Stimulated activated CD4-positive, alpha-beta T cell treated with anti-CD3 and anti-CD28 coated beads, Interleukin-1b, Interleukin-23, amount 100 ng/mL, for 1 hour (primary cell): ENCODE measurements at regions not wholly inside any gene's neighbourhood (a gene's known extent, or its start where the extent isn't known, plus 50 kb on each side); places are given as distances from the start of the nearest gene placed in this dataset.

Source experiments
- DNase-seq, 2 donors: peaks; one replicate each; pipeline ENCODE4 v3.0.0-alpha.2; 2020; ENCODE audit warnings: low read depth in 2 of 2

DNA sequence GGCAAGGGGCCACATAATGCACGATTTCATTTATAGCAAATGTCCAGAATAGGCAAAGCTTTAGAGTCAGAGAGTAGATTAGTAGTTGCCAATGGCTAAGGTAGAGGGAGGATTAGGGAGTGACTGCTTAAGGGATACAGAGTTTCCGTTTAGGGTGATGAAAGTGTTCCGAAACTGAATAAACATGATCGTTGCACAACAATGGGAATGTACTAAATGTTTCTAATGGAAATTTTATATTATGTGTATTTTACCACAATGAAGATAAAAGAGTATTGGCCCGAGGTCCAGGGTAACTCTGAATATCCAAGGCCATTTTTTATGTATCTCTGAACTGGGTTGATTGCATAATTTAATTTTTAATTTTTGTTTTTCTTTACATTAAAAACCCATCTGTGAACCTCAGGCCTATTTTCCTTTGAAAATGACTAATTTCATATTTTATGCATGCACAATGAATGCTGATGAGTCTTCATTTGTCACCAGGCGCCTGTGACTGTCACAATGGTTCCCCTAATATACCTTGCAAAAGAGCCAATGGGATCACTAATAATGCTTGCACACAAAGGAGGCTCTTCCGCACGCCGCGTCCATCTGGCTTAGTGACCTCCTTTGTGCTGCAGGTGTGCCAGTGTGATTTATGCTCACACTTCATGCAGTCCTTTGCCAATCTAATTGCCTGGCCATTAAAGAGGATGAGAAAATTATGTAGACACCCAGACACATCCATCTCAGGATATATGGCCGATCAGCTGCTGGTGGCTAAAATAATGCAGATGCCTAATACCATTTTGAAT is 612.5 kb downstream of the CDH26 start:
- DNase-seq: no peak

GRCh38 chr20:60573003-60573680 is 614.9 kb downstream of the CDH26 start:
- DNase-seq: no peak

- no peak for DNase-seq
These were observed 618.0 kb downstream of the CDH26 start for GRCh38 chr20:60576236-60576635.

DNA sequence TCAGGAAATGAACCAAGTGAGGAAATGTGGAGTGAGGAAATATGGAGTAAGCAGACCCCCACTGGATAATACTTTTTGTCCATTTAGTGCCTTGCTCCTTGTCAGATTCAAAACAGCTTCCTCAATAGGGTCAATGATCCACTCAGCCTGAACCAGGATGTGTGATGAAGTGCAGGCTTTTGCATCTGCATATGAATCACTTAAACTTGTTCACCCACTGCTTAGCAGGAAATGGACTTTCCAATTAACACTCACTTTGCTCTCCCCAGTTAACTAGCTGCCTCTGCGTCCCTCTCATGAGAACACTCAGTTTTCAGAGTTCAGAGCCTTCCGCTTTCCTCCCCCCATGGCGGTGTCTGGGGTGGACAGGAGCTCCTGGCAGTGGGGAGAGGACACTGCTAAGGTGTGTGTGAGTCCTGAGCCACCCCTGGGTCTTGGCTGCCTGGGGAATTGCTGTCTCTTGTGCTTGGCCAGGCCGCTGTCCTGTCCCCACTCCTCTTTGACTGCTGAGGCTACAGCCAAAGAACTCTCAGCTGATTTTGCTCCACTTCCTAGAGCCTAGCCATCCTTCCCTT is 621.8 kb downstream of the CDH26 start:
- DNase-seq: no peak

- DNase-seq: no peak
These were observed 623.4 kb downstream of the CDH26 start for GRCh38 chr20:60581606-60582115.

DNA sequence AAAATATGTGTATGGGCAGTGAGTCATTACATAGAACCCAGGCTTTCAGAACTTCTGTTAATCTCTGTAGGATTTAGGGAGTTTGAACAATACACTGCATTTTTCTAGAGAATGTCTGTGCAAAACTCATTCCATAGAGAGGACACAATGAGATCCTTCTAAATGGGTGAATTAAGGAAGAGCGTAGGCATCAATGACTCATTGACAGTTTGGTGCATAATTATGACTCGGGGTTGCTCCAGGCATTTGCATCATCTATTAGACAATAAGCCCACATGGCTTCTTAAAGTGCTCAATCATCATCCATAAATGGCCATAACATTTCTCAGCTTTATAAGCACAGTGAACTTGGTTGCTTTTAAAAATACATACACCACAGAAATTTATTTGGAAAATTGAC is 625.5 kb downstream of the CDH26 start:
- no peak for DNase-seq

DNA sequence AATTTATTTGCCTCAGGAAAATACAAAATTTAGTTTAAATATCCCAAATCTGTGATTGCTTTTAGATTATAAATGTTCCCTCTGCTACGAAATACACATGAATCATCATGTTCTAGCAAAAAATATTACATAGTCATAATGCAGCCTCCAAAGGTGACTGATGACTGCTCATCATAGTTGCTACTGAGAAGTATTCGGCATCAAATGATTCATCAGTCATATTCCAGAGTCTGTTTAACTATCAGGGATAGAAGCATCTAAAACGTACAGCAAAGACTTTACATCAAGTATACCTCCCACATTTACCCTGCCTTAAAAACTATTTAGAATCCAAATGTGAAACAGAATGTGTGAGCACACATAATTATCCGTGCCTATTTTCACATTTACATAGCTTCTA is 626.0 kb downstream of the CDH26 start:
- no peak for DNase-seq

GRCh38 chr20:60585651-60586050 is 627.4 kb downstream of the CDH26 start:
- no peak for DNase-seq

- no peak for DNase-seq
These were observed 628.2 kb downstream of the CDH26 start for GRCh38 chr20:60586269-60587050.

DNA sequence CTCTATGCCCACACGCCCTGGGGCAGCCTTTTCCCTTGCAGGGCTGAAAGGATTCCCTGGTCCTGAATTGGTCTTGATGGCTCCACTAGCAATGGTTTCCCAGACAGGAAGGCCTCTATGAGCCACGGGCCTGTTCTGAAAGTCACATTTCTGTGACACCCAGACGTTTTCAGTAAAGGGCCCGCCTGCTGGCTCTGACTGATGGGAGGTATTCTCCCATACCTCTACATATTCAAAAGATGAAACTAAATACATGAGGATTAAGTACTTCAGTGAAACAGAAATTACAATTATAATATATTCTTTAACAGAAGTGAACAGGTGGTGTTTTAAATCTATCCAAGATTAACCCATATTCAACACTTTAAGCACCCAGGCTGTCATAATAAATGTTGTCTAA is 629.8 kb downstream of the CDH26 start:
- no peak for DNase-seq

- DNase-seq: no peak
These were observed 631.4 kb downstream of the CDH26 start for GRCh38 chr20:60589623-60590022.

DNA sequence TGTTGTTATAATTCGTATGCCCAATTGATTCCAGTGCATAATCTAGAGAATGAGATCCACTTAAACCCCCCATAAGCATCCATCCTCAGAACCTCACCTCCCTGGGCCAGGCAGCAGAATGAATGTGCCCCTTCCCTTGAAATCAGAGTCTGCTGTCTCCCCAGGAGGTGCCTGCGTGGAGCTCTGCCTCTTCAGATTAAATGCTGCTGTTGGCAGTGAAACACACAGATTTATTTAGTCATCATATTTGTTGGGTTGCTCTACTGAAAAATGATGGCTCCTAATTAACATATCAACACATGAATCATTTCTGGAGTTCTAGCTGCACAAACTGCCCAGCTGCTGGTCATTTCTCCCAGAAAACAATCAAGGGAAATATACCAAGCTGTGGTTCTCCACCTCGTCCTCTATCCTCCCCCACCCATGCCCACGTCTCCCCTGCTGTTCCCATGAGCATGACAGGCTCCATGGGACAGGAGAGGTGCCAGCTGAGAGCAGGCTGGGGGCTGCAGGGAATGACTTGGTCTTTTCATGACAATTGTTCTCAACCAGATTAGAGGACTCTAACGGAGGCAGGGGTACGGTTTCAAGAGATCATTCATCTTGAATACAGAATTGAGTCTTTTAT is 633.1 kb downstream of the CDH26 start:
- no peak for DNase-seq

DNA sequence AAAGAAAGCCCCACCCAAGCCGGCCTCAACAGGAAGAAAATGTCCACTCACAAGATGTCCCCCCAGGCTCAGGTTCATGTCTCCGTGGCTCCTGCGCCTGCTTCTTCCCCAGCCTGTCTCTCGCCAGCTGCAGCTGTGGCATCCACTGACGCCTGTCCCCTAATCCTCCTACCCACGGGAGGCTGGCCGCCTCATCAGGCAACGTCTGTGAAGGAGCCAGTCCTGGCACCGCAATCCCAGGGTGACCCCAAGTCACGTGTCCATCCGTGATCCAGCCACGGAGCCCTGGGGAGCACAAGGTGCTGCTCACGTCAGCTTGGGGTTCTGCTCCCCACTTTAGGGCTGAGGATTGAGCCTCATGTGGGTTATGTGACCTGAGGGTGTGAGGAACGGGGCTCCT is 640.3 kb downstream of the CDH26 start:
- no peak for DNase-seq

DNA sequence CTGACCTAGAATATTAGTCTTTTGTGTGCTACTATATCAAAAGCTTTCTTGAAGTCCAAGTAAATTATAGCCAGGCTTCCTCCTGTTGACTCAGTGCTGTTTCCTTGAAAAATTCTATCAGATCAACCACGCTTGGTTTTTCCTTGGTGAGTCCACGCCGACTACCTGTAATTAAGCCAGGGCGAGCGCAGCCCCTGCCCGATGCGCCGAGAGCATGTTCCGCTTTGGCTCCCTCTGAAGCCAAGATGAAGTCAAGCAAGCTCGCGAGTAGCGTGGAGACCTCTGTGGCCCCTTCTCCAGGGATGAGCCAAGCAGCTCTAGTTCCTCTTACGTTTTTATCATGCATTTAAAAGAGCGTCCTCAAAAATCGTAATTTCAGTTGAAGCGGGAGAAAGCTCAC is 641.2 kb downstream of the CDH26 start:
- no peak for DNase-seq

- DNase-seq: no peak
These were observed 641.8 kb downstream of the CDH26 start for GRCh38 chr20:60600036-60600435.

- DNase-seq: no peak
These were observed 628.0 kb upstream of the CDH4 start for GRCh38 chr20:60624066-60624465.

DNA sequence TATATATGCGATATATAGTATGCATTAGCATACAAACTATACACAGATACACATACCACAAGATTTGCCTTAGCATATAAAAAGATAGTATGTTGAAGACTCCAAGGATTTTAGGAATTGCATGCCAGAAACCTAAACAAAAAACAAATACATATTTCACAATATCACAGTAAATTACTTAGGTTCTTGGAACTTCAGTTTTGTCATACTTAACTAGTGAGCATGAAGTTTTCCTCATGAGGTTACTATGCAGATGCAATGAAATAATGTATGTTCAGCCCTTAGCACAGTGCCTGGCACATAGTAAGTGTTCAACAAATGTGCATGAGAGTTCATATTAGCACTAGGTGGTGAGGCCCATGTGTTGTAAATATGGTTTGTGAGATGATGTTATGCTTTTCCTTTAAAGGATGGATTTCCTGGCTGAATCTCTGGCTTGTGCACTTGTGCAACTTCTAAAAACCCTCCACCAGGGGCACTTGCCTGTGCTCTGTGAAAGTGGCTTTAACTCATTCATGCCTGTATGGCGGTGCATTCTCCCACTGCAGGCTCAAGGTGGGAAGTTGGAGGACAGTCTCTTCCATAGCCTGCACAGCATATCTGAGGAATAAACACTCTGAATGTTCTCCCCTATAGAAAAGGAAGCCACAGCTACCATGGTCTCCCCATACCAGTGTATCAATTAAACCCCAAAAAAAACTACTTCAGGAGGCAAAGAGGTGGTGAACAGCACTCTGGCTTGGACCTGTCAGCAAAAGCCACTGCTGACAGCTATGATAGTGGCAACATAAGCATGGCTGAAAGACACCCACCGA is 624.1 kb upstream of the CDH4 start:
- no peak for DNase-seq

DNA sequence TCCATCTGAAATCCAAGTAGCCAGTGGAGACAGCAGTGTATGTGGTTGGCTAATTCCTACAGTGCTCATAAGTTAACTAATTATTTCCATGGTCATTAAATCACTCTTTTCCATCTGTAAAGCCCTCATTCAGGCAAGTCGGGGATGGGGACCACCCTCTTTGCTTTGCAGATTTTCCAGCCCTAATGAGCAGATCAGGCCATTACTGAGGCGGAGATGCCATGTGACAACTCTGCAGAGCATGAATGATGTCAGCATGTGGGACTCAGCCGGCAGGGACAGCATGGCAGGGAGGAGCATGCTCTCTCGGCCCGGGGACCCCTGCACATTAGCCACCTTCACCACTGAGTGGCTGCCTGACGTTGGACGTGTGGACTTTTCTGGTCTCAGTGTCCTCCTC is 623.3 kb upstream of the CDH4 start:
- DNase-seq: no peak

GRCh38 chr20:60629206-60629605 is 622.9 kb upstream of the CDH4 start:
- no peak for DNase-seq

- DNase-seq: no peak
These were observed 621.5 kb upstream of the CDH4 start for GRCh38 chr20:60630609-60631008.
